Stimulated activated CD4-positive, alpha-beta T cell treated with anti-CD3 and anti-CD28 coated beads, Interleukin-4, amount 100 ng/mL, for 4 hours (primary cell): ENCODE measurements at regions not wholly inside any gene's neighbourhood (a gene's known extent, or its start where the extent isn't known, plus 50 kb on each side); places are given as distances from the start of the nearest gene placed in this dataset.
"Not testable (repeated sequence)": the region's sequence is repeated elsewhere in the genome, so short reads cannot be mapped to it uniquely, and the experiment has no call there.

Experiments used
- DNase-seq, 2 experiments: peaks; one replicate each; pipeline ENCODE4 v3.0.0-alpha.2; 2020

DNA sequence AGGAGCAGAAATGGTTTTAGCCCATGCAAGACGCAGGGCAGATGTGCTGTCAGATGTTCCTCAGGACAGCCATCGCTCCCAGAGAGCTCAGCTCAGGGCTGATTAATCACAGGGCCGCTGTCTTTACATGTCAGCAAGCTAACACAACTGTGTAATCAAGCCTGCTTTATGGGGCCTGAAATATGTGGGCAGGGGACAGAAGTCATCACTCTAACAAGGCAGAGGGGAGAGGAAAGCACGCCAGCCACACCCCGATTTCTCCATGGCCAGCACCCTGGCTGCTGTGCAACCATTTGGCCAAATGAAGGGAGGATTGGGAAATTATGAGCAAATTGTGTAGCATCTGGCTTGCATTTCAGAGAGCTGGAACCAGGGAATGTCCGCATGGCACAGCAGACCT lies 368.8 kb downstream of the NPHP4 start:
- no peak for DNase-seq

DNA sequence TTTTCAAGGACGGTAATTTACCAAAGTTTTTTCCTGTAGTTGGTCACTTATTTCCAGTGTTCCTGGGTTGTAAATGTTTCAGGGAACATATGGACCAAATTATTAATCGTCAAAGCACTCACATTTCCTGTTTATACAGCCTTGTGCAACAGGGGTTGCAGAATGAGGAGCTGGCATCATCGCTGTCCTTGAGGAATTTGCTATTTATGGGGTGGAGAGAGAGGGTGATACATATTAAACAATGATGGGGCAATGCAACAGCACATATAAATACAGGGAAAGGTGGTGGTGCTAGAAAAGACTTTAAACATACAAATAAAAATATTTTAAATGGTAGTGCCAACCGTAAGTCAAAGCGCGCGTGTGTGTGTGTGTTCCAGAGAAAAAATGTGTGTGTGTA lies 369.8 kb downstream of the NPHP4 start:
- DNase-seq, result no peak

DNA sequence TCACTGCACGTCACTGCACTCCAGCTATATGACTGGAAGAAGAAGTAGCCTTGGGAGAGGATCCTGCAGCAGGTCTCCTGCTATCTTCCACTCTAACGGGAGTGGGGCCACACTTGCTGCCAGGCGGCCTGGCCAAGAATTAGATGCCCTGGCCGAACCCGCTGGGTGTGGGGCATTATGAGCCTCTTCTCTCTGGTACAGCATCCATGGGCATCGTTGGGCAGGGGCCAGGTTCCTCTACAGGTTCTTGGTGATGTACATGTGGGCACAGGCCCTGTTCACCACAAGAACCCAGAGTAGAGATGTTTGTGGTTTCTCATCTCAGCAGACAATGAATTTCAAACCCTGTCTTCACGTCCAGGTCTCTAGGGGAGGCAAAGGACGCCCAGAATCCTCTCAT lies 370.5 kb downstream of the NPHP4 start:
- no peak for DNase-seq

DNA sequence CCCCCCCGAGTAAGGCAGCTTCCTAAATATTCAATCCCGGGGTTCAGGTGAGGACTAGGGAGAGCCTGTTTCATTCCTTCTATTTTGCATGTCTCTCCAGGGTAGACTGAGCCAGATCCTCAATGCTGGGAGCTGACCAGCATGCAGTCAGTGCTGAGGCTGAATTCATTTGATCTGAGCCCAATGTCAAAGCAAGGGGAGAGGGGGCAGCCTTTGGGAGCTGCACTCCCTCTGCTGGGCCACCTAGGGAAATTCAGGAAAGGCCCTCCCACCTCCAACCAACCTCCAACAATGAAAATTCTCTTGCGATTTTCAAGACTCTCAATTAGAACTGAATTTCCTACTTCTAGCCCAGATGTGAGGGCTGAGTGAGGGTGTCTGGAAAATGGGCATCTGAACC lies 371.2 kb downstream of the NPHP4 start:
- DNase-seq, result no peak

DNA sequence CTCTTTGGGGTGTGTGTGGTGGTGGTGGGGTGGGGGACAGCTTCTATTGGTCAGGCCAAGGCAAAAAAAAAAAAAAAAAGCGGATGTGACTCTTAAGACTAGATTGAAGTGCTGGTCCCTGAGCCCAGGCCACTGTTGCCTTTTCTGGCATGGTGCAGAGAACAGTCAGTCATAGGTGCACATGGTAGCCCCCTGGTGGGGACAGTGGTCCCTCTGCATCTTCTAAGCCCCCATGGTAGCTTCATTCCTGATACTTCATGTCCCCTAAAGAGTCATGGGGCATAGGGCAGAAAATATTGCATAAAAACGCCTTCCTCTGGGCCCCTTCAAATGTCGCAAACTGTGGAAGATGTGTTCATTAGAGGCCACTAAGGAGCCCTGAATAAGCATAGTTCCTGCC lies 371.8 kb downstream of the NPHP4 start:
- DNase-seq, result no peak

DNA sequence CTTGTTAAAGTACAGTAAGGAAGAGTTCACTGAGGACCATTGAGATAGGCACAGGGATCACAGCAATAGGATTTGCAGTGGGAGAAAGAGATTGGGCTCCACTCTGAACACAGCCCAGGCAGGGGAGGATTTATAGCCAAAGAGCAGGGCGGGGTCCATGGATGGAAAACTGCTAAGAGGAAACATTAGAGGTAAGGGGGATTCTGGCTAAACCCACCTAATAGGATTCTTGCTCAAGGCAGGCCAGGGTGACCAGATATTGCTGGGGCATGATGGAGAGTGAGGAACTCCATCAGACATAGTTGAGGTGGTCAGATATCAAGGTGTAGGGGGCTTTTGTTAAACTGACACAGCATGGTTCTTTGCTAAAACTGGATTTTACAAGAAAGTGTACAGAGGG lies 372.8 kb downstream of the NPHP4 start:
- DNase-seq, result no peak

DNA sequence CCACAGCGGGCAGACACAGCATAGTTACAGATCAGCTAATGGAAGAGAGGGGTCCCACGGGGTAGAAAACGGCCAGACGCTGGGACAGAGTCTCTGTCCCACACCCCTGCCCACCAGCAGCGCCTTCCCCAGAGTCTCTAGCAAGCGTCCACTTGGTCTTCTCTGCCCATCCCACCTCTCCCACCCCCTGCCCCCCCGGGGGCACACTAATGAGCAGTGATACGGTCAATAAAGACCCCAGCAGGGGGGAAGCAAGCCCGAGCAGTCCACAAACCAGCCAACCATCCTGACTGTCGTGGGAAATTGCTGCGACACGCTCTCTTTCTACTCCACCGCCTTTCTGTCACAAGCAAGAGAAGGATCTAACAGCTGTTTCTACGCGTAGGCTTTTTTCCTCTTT lies 374.7 kb downstream of the NPHP4 start:
- no peak for DNase-seq

DNA sequence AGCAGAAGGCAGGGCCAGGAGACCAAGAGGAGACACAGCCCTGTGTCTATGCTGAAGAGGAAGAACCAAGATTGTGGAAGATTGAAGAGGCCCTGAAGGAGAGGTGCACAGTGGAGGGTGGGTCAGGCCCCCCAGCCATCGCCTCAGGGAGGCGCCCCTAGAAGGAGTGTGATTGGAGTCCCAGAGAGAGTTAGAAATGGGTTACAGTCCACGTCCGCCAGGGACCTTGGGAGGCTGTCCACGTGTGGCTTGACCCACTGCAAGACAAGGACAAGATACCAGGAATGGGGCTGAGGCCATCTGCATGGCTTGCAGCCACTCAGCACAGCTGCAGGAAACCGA lies 375.1 kb downstream of the NPHP4 start:
- no peak for DNase-seq

DNA sequence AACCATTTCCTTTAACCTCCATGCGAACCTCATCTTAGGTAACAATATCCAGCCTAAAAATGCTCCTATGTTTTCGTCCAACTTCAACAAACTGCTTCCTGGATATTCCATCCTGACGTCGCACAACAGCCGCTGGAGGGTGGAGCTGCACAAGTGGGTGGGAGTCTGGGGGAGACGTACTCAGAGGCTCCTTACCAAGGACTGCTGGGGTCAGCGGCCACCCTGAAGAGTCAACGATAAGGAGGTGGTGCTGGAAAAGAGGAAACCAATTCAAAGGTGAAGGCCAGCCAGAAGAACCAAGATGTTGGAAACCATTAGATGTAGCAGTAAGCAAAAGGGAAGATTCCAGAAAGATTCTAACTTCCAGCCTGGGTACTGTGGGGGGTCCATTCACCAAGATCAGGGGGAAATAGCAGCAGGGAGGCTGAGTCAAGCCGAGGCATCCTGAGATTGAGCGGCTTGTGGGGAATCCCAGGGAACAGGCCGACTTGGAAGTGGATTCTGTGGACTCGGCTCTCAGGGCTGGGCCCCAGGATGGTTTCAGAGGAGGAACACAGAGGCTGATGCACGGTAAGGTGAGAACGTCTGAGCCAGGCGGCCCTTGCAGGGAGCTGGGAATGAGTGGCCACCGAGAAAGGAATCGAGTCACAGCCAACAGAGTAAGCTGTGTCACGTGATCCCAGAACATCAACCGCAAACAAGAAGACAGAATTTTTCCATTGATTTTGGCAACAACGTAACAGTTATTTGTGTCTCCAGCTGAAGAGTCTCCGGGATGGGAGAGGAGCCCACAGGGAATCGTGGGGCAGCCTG lies 375.7 kb downstream of the NPHP4 start:
- no peak for DNase-seq

DNA sequence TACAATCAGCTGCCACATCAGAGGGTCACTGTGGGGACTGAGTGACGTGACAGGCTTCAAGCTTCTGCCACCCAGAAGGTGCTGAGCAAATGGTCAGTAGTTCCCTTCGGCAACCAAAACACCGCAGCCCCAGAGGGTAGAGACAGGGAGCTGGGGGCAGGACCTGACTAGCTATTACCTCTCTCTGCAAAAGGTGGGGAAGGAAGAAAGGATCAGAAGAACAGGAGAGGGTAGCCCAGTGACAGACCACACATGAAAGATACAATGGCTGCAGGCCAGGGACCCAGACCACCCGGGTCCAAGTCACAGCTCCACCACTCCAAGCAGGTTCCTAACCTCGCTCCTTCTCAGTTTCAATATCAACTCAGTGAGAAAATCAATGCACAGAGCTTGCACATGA lies 377.1 kb downstream of the NPHP4 start:
- no peak for DNase-seq

DNA sequence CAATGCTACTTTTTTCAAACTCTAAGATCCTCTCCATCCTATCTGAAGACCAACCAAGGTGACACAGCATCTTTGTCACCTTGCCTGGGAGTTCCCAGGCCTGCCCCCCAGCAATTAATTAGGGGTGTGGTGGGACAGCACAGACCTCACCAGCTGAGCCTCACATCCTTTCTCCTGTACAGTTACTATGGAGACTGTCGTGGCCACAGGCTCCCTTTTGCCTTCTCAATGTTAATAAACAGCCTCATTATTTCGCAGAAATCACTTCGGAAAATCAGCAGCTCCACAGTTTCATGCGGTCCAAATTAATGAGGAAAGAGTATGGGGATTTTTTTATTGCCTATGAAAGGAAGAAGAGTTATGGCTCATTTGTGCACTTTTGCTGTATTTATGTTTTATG lies 378.3 kb downstream of the NPHP4 start:
- DNase-seq, result no peak

DNA sequence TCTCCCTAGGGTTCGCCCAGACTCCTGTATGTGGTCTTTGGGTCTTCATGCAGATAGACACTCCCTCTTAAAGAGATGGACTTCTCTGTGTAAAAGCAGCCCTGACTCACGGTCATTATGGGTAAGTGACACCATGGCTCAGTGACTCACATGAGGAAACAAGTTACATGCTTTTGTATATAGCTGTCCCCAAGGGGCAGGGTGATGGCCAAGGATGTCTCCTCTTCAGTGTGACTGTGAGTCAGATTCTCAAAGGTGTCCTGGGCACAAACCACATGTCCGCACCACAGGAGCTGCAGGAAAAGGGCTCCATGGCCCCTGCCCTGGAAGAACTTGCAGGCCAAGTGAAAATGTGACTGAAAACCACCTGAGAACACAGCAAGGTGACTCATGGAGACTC lies 380.4 kb downstream of the NPHP4 start:
- no peak for DNase-seq

DNA sequence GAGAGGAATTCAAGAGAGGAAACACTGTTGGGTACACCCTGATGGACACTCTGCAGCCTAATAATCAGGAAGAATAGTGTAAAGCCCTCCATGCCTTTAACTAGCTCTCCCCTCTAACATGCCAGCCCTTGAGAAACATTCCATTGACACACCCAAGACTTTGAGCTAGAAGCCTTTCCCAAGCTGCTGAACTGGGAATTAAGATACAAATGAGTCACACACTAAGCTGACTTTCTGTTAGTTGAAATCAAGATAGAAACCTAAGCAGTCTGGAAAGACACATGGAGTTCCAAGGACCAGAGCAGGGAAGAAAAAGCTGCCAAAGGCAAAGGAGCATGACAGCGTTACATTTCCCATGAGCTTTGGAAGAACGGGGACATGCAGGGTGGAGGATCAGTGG lies 380.8 kb downstream of the NPHP4 start:
- DNase-seq, result no peak

DNA sequence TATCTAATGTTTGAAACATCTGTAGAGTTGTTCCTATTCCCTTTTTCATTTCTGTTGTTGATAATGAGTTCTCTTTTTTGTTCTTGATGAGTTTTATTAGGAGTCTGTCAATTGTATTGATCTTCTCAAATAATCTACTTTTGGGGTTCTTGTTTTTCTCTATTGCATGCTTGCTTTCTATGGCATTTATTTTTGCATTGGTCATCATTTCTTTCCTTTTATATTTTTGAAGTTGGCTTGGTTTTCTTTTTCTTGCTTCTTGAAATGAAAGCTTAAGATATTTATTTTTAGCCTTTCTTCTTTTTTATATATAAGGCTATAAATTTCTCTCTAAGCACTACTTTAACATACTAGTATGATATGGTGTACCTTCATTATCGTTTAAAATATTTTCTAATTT lies 381.8 kb downstream of the NPHP4 start:
- no peak for DNase-seq

DNA sequence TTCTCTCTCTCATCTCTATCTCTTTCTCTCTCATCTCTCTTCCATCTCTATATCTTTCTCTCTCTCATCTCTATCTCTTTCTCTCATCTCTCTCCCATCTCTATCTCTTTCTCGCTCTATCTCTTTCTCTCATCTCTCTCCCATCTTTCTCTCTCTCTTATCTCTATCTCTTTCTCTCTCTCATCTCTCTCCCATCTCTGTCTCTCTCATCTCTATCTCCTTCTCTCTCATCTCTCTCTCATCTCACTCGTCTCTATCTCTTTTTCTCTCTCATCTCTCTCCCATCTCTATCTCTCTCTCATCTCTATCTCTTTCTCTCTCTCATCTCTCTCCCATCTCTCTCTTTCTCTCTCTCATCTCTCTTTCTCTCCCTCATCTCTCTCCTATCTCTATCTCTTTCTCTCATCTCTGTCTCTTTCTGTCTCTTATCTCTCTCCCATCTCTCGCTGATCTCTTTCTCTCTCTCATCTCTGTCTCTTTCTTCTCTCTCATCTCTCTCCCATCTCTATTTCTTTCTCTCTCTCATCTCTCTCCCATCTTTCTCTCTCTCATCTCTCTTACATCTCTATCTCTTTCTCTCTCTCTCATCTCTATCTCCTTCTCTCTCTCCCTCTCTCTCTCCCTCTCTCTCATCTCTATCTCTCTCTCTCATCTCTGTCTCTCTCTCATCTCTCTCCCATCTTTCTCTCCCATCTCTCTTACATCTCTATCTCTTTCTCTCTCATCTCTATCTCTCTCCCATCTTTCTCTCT lies 388.7 kb downstream of the NPHP4 start:
- no peak for DNase-seq

DNA sequence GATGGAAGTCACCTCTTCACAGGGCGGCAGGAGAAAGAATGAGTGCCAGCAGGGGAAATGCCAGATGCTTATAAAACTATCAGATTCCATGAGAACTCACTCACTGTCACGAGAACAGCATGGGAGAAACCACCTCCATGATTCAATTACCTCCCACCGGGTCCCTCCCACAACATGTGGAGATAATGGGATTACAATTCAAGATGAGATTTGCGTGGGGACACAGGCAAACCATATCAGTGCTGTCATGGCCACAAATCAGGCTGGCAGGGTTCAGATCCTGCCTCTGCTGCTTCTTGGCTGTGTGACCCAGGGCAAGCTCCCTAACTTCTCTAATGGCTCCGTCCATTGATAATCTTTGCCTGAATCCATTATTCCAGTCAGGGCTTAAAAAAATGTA lies 389.5 kb downstream of the NPHP4 start:
- not testable (repeated sequence) for DNase-seq

DNA sequence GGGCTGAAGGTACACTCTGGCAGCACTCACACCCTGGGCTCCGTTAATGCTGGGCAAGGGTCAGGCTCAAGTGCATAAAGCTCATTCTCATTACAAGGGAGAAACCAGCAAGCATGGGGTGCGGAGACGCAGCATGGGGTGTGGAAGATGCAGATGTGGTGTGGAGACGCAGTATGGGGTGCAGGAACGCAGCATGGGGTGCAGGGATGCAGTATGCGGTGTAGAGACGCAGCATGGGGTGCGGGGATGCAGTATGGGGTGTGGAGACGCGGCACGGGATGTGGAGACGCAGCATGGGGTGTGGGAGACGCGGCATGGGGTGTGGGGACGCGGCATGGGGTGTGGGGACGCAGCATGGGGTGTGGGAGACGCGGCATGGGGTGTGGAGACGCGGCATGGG lies 390.7 kb downstream of the NPHP4 start:
- DNase-seq, result no peak

DNA sequence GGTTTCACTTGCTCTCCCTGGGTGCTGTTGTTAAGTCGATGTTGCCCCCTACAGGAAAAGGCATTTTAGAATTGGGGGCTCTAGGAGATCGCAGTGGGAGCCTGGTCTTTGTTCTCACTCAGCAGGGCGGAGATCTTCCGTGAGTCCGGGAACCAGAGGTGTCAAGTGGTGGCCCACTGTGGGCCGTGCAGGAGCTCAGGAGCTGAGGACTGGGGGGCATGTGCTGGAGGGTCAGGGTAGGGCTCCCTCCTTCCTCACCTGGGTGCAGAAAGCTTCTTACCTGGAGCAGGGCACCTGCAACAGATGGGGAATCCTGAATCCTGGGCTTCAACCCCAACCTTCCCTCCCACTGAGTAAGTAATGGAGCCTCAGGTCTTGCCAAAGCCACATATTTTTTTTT lies 392.7 kb downstream of the NPHP4 start:
- no peak for DNase-seq

DNA sequence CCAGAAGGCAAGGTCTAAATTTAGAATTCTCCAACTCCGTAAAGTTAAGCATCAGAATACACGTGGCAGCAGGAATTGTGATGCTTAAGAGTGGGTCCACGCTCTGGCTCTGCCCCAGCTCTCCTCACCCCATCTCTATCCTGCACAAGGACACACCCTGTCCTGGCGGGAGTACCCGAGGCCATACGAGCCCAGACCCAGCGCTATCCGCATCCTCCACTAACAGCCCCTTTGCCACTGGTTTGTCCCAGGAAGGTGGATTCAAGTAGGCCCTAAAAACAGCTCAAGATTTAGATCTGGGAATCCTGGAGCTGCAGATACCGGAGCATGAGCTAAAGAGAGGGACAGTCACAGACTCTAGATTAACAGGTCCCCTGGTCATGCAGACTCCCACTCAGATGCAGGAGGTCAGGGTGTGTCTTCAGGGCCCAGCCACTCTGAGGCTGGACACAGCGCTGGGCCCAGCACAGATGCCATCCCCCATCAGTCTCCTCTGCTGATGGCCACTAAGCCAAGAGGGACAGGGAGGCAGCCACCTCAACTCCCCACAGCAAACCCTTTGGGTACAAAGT lies 393.3 kb downstream of the NPHP4 start:
- no peak for DNase-seq

DNA sequence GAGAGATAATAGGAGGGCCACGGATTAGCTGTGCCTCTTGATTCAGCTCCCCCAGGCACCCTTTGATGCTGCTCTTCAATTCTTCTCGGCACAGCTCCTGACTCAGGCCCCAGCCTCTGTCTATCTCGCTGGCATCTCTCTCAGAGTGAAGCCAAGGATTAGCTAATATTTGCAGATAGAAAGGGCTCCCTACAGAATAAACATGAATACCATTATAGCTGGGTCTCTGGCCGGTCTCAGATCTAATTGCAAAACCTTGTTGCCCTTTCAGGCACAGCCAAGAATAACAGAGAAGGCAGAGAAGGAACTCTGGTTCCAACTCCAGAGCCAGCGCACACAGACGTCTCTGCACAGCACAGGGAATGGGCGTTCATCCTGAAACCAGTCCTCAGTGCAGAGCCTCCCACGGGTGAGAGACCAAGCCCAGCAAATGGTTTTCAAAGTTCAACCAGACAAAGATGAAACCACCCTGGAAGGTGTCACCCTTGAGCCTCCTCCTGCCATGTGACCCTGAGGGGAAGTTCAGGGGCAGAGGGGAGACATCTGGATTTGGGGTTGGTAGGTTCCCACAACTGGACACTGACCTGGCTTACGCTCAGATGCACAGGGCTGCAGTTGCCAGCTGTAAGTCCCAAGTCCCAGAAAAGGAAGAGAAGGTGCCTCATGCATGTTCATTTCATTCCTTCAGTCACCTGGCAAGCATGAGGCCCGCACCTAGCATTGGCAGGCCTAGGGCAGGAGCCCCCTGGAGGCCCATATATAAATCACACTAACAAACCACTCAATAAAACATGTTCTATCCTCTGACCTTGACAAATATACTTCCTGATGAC lies 394.0 kb downstream of the NPHP4 start:
- no peak for DNase-seq

DNA sequence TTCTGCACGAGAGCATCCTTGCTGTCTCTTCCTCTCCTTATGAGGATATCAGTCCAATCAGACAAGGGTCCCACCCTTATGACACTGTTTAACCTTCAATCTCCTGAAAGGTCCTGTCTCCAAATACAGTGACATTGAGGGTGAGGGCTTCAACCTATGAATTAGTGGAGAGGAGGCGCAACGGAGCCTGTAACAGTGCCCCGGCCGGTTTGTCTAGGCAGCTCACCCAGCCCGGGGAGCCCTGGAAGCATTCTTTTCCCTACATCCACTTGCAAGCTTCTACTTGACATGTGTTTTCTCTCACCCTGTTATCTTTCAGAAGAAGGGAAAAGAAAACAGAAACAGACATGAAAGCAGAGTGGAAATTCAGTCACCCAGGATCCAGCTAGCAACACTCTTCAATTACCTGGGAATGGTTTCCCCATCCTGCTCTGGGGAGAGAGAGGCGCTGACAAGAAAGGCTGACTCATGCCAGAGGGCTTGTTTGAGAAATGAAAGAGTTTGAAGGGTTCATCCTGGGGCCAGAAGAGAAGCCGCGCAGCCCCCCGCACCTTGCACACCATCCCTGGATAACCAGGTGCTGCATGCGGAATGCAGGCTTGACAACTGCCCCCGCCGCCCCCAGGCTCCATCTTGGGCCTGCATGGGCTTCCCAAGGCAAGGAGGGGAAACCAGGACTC lies 394.9 kb downstream of the NPHP4 start:
- DNase-seq, result no peak

DNA sequence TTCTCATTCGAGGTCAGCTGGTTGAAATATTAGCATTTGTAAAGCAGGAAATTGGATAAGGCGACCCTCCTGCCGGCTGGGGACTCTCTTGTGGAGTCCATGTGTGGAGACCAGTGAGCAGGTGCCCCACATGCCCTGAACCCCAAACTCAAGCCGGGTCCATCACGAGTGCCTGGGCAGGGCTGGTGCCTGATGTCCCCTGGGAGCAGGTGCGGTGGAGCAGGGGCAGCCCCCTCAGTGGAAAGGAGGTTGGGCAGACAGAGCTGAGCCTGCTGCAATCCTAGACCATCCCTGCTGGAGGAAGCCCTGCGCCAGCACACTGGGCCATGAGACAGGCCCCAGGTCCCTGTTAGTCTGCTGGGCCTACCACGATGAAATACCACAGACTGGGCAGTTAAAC lies 395.6 kb downstream of the NPHP4 start:
- no peak for DNase-seq
